HG02970 (cell line): ENCODE measurements at regions not wholly inside any gene's neighbourhood (a gene's known extent, or its start where the extent isn't known, plus 50 kb on each side); places are given as distances from the start of the nearest gene placed in this dataset.
A peak's percentile ranks its signal among the peaks of the same experiment; 100 is the strongest.
"Not testable (repeated sequence)": the region's sequence is repeated elsewhere in the genome, so short reads cannot be mapped to it uniquely, and the experiment has no call there.

Source experiments
- ATAC-seq: cut with Tn5 transposase; IDR thresholded peaks from one replicate; pipeline ENCODE4 v1.9.1; 2021; ENCODE audit warnings: mild to moderate bottlenecking, moderate library complexity, moderate number of reproducible peaks; ENCODE audit not compliant: unreplicated experiment, low FRiP score

GRCh38 chr10:26621243-26621888 lies 76.1 kb upstream of the PDSS1 start:
- ATAC-seq = no peak

- ATAC-seq = no peak
Measured at GRCh38 chr10:26621889-26622711, 75.4 kb upstream of the PDSS1 start.

- no peak for ATAC-seq
Measured at GRCh38 chr10:26622891-26623290, 74.6 kb upstream of the PDSS1 start.

- ATAC-seq = no peak
Measured at GRCh38 chr10:26624006-26624405, 73.5 kb upstream of the PDSS1 start.

DNA sequence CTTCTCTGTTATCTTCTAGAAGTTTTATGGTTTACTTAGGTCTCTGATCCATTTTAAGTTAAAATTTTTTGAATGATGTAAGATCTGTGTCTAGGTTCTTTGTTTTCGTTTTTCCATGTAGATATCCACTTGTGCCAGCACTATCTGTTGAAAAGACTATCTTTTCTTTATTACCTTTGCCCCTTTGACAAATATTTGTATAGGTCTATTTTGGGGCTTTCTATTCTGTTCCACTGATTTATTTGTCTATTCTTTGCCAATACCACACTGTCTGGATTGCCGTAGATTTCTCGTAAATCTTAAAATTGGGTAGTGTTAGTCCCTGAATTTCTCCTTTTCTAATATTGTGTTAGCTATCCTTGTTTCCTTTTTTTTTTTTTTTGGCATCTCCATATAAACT lies 71.4 kb upstream of the PDSS1 start:
- ATAC-seq = no peak

- no peak for ATAC-seq
Measured at GRCh38 chr10:26627324-26627723, 70.2 kb upstream of the PDSS1 start.

GRCh38 chr10:26628395-26628794 lies 69.1 kb upstream of the PDSS1 start:
- ATAC-seq = peak; percentile 64

DNA sequence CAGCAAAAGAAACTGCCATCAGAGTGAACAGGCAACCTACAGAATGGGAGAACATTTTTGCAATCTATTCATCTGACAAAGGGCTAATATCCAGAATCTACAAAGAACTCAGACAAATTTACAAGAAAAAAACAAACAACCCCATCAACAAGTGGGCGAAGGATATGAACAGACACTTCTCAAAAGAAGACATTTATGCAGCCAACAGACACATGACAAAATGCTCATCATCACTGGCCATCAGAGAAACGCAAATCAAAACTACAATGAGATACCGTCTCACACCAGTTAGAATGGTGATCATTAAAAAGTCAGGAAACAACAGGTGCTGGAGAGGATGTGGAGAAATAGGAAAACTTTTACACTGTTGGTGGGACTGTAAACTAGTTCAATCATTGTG lies 65.3 kb upstream of the PDSS1 start:
- ATAC-seq = not testable (repeated sequence)

- ATAC-seq = not testable (repeated sequence)
Measured at GRCh38 chr10:26634111-26634510, 63.4 kb upstream of the PDSS1 start.

DNA sequence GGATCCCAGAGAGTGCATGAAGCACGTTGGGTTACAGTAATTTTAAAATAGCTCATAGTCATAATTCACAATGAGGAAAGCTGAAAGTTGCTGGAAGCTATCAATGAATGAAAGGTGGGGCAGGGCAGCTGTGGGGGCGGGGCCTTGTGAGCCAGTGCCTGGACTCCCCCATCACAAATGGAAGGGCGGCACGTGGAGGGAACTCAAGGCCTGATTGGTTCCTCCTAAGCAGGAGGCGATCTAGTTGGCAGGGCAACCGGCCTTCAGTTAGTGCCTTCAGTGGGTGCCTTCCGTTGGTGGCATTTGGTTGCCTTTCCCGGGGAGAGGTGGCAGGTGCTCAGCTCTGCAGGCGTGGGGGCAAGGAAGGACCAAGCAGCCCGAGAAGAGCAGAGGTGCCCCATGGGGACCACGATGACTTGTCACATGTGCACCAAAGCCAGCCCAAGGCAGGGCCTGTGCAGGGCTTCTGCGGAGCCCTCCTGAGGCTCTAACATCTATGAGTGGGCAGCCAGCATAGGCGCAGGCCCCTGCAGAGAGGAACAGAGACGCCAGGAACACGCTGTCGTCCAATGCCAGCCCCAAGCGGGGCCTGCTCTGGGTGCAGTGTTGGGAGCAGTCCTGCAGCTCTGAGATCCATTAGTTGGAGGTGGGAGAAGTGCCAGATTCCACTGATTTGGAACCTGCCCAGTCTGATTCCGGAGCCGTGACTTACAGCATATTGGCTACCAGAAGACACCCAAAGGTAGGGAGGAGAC lies 59.8 kb upstream of the PDSS1 start:
- ATAC-seq = no peak

DNA sequence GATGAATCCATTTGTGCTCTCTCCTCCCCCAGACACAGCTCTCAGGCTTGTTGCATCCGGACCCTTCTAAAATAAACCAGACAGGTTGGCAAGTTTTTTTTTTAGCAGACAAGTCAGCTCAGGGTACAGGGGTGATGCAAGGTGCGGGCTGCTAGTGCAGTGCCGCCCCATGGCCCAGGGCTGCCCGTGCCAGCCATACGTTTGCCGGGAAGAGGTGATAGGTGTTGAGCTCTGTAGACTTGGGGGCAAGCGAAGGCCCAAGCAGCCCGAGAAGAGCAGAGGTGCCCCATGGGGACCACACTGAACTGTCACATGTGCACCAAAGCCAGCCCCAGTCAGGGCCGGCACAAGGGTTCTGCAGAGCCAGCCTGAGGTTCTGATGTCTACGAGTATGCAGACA lies 57.1 kb upstream of the PDSS1 start:
- no peak for ATAC-seq

- ATAC-seq = no peak
Measured at GRCh38 chr10:26642896-26643653, 54.4 kb upstream of the PDSS1 start.

GRCh38 chr10:26647602-26648244 lies 49.8 kb upstream of the PDSS1 start:
- no peak for ATAC-seq
